DND-41 (cell line): ENCODE measurements at regions not wholly inside any gene's neighbourhood (a gene's known extent, or its start where the extent isn't known, plus 50 kb on each side); places are given as distances from the start of the nearest gene placed in this dataset.

Experiments used
- CTCF ChIP-seq: IDR thresholded peaks from 2 replicates; pipeline ENCODE4 v1.5.1; 2012; ENCODE audit warnings: borderline replicate concordance, low read length, moderate library complexity, mild to moderate bottlenecking; ENCODE audit not compliant: poor library complexity, severe bottlenecking; ENCODE audit errors: extremely low read depth
- EZH2 ChIP-seq: IDR thresholded peaks from 3 replicates; pipeline ENCODE4 v1.6.1; 2012; ENCODE audit warnings: borderline replicate concordance, low read depth, mild to moderate bottlenecking, moderate library complexity, low read length, inconsistent platforms; ENCODE audit not compliant: severe bottlenecking

GRCh38 chr3:17802950-17803349 lies 60.5 kb upstream of the TBC1D5 start:
- no peak for TF ChIP-seq CTCF
- no peak for TF ChIP-seq EZH2
